MM.1S (cell line): ENCODE measurements at regions not wholly inside any gene's neighbourhood (a gene's known extent, or its start where the extent isn't known, plus 50 kb on each side); places are given as distances from the start of the nearest gene placed in this dataset.
A peak's percentile ranks its signal among the peaks of the same experiment; 100 is the strongest.
"Not testable (repeated sequence)": the region's sequence is repeated elsewhere in the genome, so short reads cannot be mapped to it uniquely, and the experiment has no call there.

Experiments
- DNase-seq: peaks from one replicate; pipeline ENCODE4 v3.0.0-alpha.2; 2015
- H2AFZ ChIP-seq: fragments of 300-600 bp; sonication (generic); 2 replicates; pipeline ENCODE4 v1.6.0; 2016; ENCODE audit warnings: antibody characterized with exemption, low read length
- H3F3A ChIP-seq: fragments of 300-600 bp; sonication (generic); 2 replicates; pipeline ENCODE4 v1.6.1; 2016; ENCODE audit warnings: mild to moderate bottlenecking, antibody characterized with exemption, low read length, moderate library complexity, mixed read lengths; ENCODE audit not compliant: insufficient read depth
- H3K27ac ChIP-seq: fragments of 300-600 bp; sonication (generic); 2 replicates; pipeline ENCODE4 v1.5.1; 2016; ENCODE audit warnings: mild to moderate bottlenecking, low read length
- H3K27me3 ChIP-seq: fragments of 300-600 bp; sonication (generic); replicated peaks from 2 replicates; pipeline ENCODE4 v1.6.0; 2016; ENCODE audit warnings: low read length; ENCODE audit not compliant: insufficient read depth
- H3K36me3 ChIP-seq: fragments of 300-600 bp; sonication (generic); replicated peaks from 2 replicates; pipeline ENCODE4 v1.6.1; 2016; ENCODE audit warnings: mild to moderate bottlenecking, low read length, mixed read lengths; ENCODE audit not compliant: insufficient read depth
- H3K4me1 ChIP-seq: fragments of 300-600 bp; sonication (generic); 2 replicates; pipeline ENCODE4 v1.6.1; 2016; ENCODE audit warnings: low read length, mixed read lengths
- H3K4me2 ChIP-seq: fragments of 300-600 bp; sonication (generic); 2 replicates; pipeline ENCODE4 v1.6.0; 2016; ENCODE audit warnings: low read depth, low read length
- H3K4me3 ChIP-seq: fragments of 300-600 bp; sonication (generic); 2 replicates; pipeline ENCODE4 v1.5.1; 2016; ENCODE audit warnings: low read length, mixed read lengths
- H3K79me2 ChIP-seq: fragments of 300-600 bp; sonication (generic); 2 replicates; pipeline ENCODE4 v1.6.1; 2016; ENCODE audit warnings: mixed run types, low read length, mixed read lengths
- H3K9ac ChIP-seq: fragments of 300-600 bp; sonication (generic); 2 replicates; pipeline ENCODE4 v1.6.1; 2016; ENCODE audit warnings: low read length, mixed read lengths
- H3K9me2 ChIP-seq: fragments of 300-600 bp; sonication (generic); replicated peaks from 2 replicates; pipeline ENCODE4 v1.6.1; 2016; ENCODE audit warnings: mild to moderate bottlenecking, low read length, mixed read lengths; ENCODE audit not compliant: insufficient read depth
- H3K9me3 ChIP-seq: fragments of 300-600 bp; sonication (generic); replicated peaks from 2 replicates; pipeline ENCODE4 v1.6.1; 2016; ENCODE audit warnings: mild to moderate bottlenecking, low read length, mixed read lengths; ENCODE audit not compliant: insufficient read depth
- H4K20me1 ChIP-seq: fragments of 300-600 bp; sonication (generic); 2 replicates; pipeline ENCODE4 v1.6.1; 2016; ENCODE audit warnings: mild to moderate bottlenecking, low read length, moderate library complexity, mixed read lengths; ENCODE audit not compliant: insufficient read depth
- CTCF ChIP-seq: fragments of 300-600 bp; sonication (generic); IDR thresholded peaks from 2 replicates; pipeline ENCODE4 v1.5.1; 2016; ENCODE audit warnings: antibody characterized with exemption, low read length, mixed read lengths
- EZH2 ChIP-seq: fragments of 300-600 bp; sonication (generic); optimal IDR thresholded peaks from 2 replicates; pipeline ENCODE3; 2017; ENCODE audit warnings: low read depth, mild to moderate bottlenecking, antibody characterized with exemption, low read length, mixed read lengths
- EZH2phosphoT487 ChIP-seq: fragments of 300-600 bp; sonication (generic); IDR thresholded peaks from 2 replicates; pipeline ENCODE4 v1.6.1; 2018; ENCODE audit warnings: antibody characterized with exemption, low read length

- H3K79me2 ChIP-seq = no peaks in the 10 kb centered on the region
- TF ChIP-seq EZH2phosphoT487 (no peak), CTCF (peak; percentile 11; the same call in 1 of the 2 replicates)
- no peak overlapping the region for H3K4me3 ChIP-seq
- no peak overlapping the region for H3K27ac ChIP-seq
- no peaks in the 10 kb centered on the region for H4K20me1 ChIP-seq
- H3K4me2 ChIP-seq = no peak overlapping the region
- H3K4me1 ChIP-seq = no peaks in the 10 kb centered on the region
- H2AFZ ChIP-seq = no peak overlapping the region
- no peaks in the 10 kb centered on the region for H3K27me3 ChIP-seq
- no peak overlapping the region for H3K9ac ChIP-seq
- H3F3A ChIP-seq = no peaks in the 10 kb centered on the region
- no peaks in the 10 kb centered on the region for H3K9me2 ChIP-seq
- no peaks in the 10 kb centered on the region for H3K36me3 ChIP-seq
- DNase-seq = no peak
- H3K9me3 ChIP-seq = no peaks in the 10 kb centered on the region
Observed at GRCh38 chr13:22801402-22802003, 379.3 kb upstream of the SGCG start.

- DNase-seq = no peak
- H3K27ac ChIP-seq = no peak overlapping the region
- H3K9me2 ChIP-seq = no peaks in the 10 kb centered on the region
- no peaks in the 10 kb centered on the region for H3K36me3 ChIP-seq
- TF ChIP-seq EZH2 = no peak
- no peak for TF ChIP-seq CTCF
- TF ChIP-seq EZH2phosphoT487 = no peak
- H3K9me3 ChIP-seq = no peaks in the 10 kb centered on the region
- no peaks in the 10 kb centered on the region for H3K27me3 ChIP-seq
- no peaks in the 10 kb centered on the region for H4K20me1 ChIP-seq
- no peak overlapping the region for H3K9ac ChIP-seq
- no peak overlapping the region for H3K4me2 ChIP-seq
- no peaks in the 10 kb centered on the region for H3F3A ChIP-seq
- no peaks in the 10 kb centered on the region for H3K4me1 ChIP-seq
- H3K4me3 ChIP-seq = no peak overlapping the region
- no peak overlapping the region for H2AFZ ChIP-seq
- H3K79me2 ChIP-seq = no peaks in the 10 kb centered on the region
Observed at GRCh38 chr13:22812793-22813192, 368.0 kb upstream of the SGCG start.

- not testable (repeated sequence) for H3K36me3 ChIP-seq, H4K20me1 ChIP-seq, H2AFZ ChIP-seq, H3F3A ChIP-seq, H3K27me3 ChIP-seq, H3K4me1 ChIP-seq, H3K9ac ChIP-seq, H3K79me2 ChIP-seq, H3K27ac ChIP-seq, H3K9me3 ChIP-seq, H3K4me2 ChIP-seq, H3K4me3 ChIP-seq, DNase-seq, H3K9me2 ChIP-seq
Observed at GRCh38 chr13:22813531-22814377, 367.0 kb upstream of the SGCG start.

DNA sequence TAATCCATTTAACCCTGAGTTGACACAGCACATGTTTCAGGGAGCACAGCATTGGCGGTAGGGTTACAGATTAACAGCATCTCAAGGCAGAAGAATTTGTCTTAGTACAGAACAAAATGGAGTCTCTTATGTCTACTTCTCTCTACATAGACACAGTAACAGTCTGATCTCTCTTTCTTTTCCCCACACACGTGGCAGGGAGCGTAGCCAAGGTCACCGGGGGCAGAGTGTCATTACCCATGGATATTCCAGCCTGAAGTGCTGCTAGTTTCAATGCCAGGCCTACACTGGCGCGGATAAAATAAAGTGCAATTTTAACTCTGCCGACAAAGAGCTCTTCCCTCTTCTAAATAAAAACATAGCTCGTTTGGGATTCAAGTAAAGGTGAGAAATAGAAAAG, 366.3 kb upstream of the SGCG start:
- not testable (repeated sequence) for H2AFZ ChIP-seq, H3F3A ChIP-seq, H3K27me3 ChIP-seq, H3K27ac ChIP-seq, H3K36me3 ChIP-seq, H4K20me1 ChIP-seq, H3K4me2 ChIP-seq, H3K4me1 ChIP-seq, H3K79me2 ChIP-seq, H3K9ac ChIP-seq, H3K4me3 ChIP-seq, DNase-seq, H3K9me3 ChIP-seq, H3K9me2 ChIP-seq
